BLaER1 treated with 17β-estradiol and CSF1 and Interleukin-3, amounts not matched to agents 10 nM and 100 nM (cell line): ENCODE measurements at regions not wholly inside any gene's neighbourhood (a gene's known extent, or its start where the extent isn't known, plus 50 kb on each side); places are given as distances from the start of the nearest gene placed in this dataset.

Experiments
- H3K27ac ChIP-seq, 11 experiments: shearing (Covaris generic); formaldehyde crosslinking; 2 replicates each; pipeline ENCODE4 v1.8.1; 2022
- H3K27me3 ChIP-seq, 11 experiments: shearing (Covaris generic); formaldehyde crosslinking; 2 replicates each; pipeline ENCODE4 v1.8.1; 2022
- H3K36me3 ChIP-seq, 11 experiments: shearing (Covaris generic); formaldehyde crosslinking; 2 replicates each; pipeline ENCODE4 v1.8.1; 2022
- H3K4me1 ChIP-seq, 10 experiments: shearing (Covaris generic); formaldehyde crosslinking; 2 replicates each; pipeline ENCODE4 v1.8.1; 2022
- H3K4me2 ChIP-seq, 11 experiments: shearing (Covaris generic); formaldehyde crosslinking; 2 replicates each; pipeline ENCODE4 v1.8.1; 2022
- H3K4me3 ChIP-seq, 10 experiments: shearing (Covaris generic); formaldehyde crosslinking; 2 replicates each; pipeline ENCODE4 v1.8.1; 2022
- H3K9ac ChIP-seq, 11 experiments: shearing (Covaris generic); formaldehyde crosslinking; 2 replicates each; pipeline ENCODE4 v1.8.1; 2022
- H3K9me3 ChIP-seq, 11 experiments: shearing (Covaris generic); formaldehyde crosslinking; replicated peaks in 1 of 11; 2 replicates each; pipeline ENCODE4 v1.8.1; 2022
- H4K20me1 ChIP-seq, 11 experiments: shearing (Covaris generic); formaldehyde crosslinking; 2 replicates each; pipeline ENCODE4 v1.8.1; 2022
- Cebpa-rat ChIP-seq, 11 experiments: shearing (Covaris generic); IDR thresholded peaks; 2 replicates each; pipeline ENCODE4 v1.8.1; 2022

- no peak for TF ChIP-seq Cebpa-rat (IDR thresholded peaks at IDR 0.05)
- H3K27ac ChIP-seq: peak overlapping the region in 7 of 11 experiments; percentile 2 to 60 (median 40); a peak in 9 of 22 replicates
- H3K4me2 ChIP-seq: peak overlapping the region; percentile 6 to 80 (median 49); a peak in 18 of 22 replicates
Measured at GRCh38 chr3:64354956-64355355, 129.7 kb upstream of the PRICKLE2 start.

GRCh38 chr3:64354221-64354620 is 129.0 kb upstream of the PRICKLE2 start:
- peaks cover 14 to 76% (median 47%) of the 10 kb centered on the region in 10 experiments for H3K4me1 ChIP-seq

More at GRCh38 chr3:64354956-64355355, 129.7 kb upstream of the PRICKLE2 start:
- Histone ChIP-seq H4K20me1 (no peaks in the 10 kb centered on the region), H3K36me3 (no peaks in the 10 kb centered on the region), H3K9ac (peak overlapping the region in 1 of 11 experiments; percentile 12; a peak in 1 of 22 replicates), H3K4me3 (no peak overlapping the region; a peak in 1 of 20 replicates), H3K4me1 (peaks cover 8 to 69% (median 40%) of the 10 kb centered on the region in 10 experiments; a peak in 19 of 20 replicates), H3K9me3 (peaks cover 0 to 10% (median 0%) of the 10 kb centered on the region in 11 experiments; a peak in 5 of 22 replicates), H3K27me3 (no peaks in the 10 kb centered on the region)

GRCh38 chr3:64353226-64353625 is 128.0 kb upstream of the PRICKLE2 start:
- Histone ChIP-seq H3K9me3 (peaks cover 0 to 10% (median 0%) of the 10 kb centered on the region in 11 experiments; a peak in 5 of 22 replicates), H3K27me3 (no peaks in the 10 kb centered on the region), H3K4me1 (peaks cover 18 to 82% (median 51%) of the 10 kb centered on the region in 10 experiments), H3K4me3 (no peak overlapping the region), H3K27ac (no peak overlapping the region), H4K20me1 (no peaks in the 10 kb centered on the region), H3K9ac (no peak overlapping the region), H3K4me2 (peak overlapping the region in 3 of 11 experiments; percentile 34 to 79 (median 74); a peak in 5 of 22 replicates), H3K36me3 (no peaks in the 10 kb centered on the region)
- no peak for TF ChIP-seq Cebpa-rat (IDR thresholded peaks at IDR 0.05)

More at GRCh38 chr3:64354221-64354620, 129.0 kb upstream of the PRICKLE2 start:
- H3K4me3 ChIP-seq: no peak overlapping the region
- no peaks in the 10 kb centered on the region for H3K27me3 ChIP-seq
- H3K9ac ChIP-seq: no peak overlapping the region
- peaks cover 0 to 10% (median 0%) of the 10 kb centered on the region in 11 experiments; a peak in 5 of 22 replicates for H3K9me3 ChIP-seq
- H3K27ac ChIP-seq: no peak overlapping the region
- no peaks in the 10 kb centered on the region for H4K20me1 ChIP-seq
- H3K4me2 ChIP-seq: peak overlapping the region in 4 of 11 experiments; percentile 74 to 80 (median 79); a peak in 6 of 22 replicates
- no peaks in the 10 kb centered on the region for H3K36me3 ChIP-seq
- no peak for TF ChIP-seq Cebpa-rat (IDR thresholded peaks at IDR 0.05)

GRCh38 chr3:64352639-64352992 is 127.3 kb upstream of the PRICKLE2 start:
- Histone ChIP-seq H3K4me3 (no peak overlapping the region), H3K4me2 (peak overlapping the region in 6 of 11 experiments; percentile 41 to 80 (median 70); a peak in 11 of 22 replicates), H4K20me1 (no peaks in the 10 kb centered on the region)

GRCh38 chr3:64351713-64352638 is 126.7 kb upstream of the PRICKLE2 start:
- H3K4me2 ChIP-seq: peak overlapping the region in 7 of 11 experiments; percentile 30 to 80 (median 65); a peak in 13 of 22 replicates
- no peaks in the 10 kb centered on the region for H3K36me3 ChIP-seq
- no peak overlapping the region for H3K4me3 ChIP-seq
- no peaks in the 10 kb centered on the region for H4K20me1 ChIP-seq
- H3K4me1 ChIP-seq: peaks cover 18 to 82% (median 51%) of the 10 kb centered on the region in 10 experiments
- 0 out of 22 replicates have a peak overlapping the region, but pooled peaks of 1 of the 11 experiments have one; percentile 8 for H3K9ac ChIP-seq
- no peak for TF ChIP-seq Cebpa-rat (IDR thresholded peaks at IDR 0.05)
- peaks cover 0 to 10% (median 0%) of the 10 kb centered on the region in 11 experiments; a peak in 5 of 22 replicates for H3K9me3 ChIP-seq
- H3K27me3 ChIP-seq: no peaks in the 10 kb centered on the region
- H3K27ac ChIP-seq: peak overlapping the region in 6 of 11 experiments; percentile 1 to 56 (median 33); a peak in 8 of 22 replicates

More at GRCh38 chr3:64352639-64352992, 127.3 kb upstream of the PRICKLE2 start:
- H3K9ac ChIP-seq: 0 out of 22 replicates have a peak overlapping the region, but pooled peaks of 1 of the 11 experiments have one; percentile 8
- peaks cover 0 to 10% (median 0%) of the 10 kb centered on the region in 11 experiments; a peak in 5 of 22 replicates for H3K9me3 ChIP-seq
- H3K27ac ChIP-seq: peak overlapping the region in 4 of 11 experiments; percentile 28 to 56 (median 40); a peak in 4 of 22 replicates
- no peaks in the 10 kb centered on the region for H3K36me3 ChIP-seq
- no peak for TF ChIP-seq Cebpa-rat (IDR thresholded peaks at IDR 0.05)
- H3K4me1 ChIP-seq: peaks cover 18 to 82% (median 51%) of the 10 kb centered on the region in 10 experiments
- no peaks in the 10 kb centered on the region for H3K27me3 ChIP-seq

GRCh38 chr3:64349551-64349950 is 124.3 kb upstream of the PRICKLE2 start:
- TF ChIP-seq Cebpa-rat (IDR thresholded peaks at IDR 0.05): no peak
- H3K9ac ChIP-seq: peak overlapping the region in 1 of 11 experiments; percentile 43; a peak in 1 of 22 replicates
- peaks cover 0 to 10% (median 0%) of the 10 kb centered on the region in 11 experiments; a peak in 5 of 22 replicates for H3K9me3 ChIP-seq
- H3K27ac ChIP-seq: peak overlapping the region in 3 of 11 experiments; percentile 18 to 39 (median 30); a peak in 5 of 22 replicates
- peak overlapping the region; percentile 7 to 71 (median 47); a peak in 21 of 22 replicates for H3K4me2 ChIP-seq
- H3K36me3 ChIP-seq: no peaks in the 10 kb centered on the region
- no peaks in the 10 kb centered on the region for H3K27me3 ChIP-seq
- no peaks in the 10 kb centered on the region for H4K20me1 ChIP-seq
- no peak overlapping the region for H3K4me3 ChIP-seq
- peaks cover 10 to 67% (median 37%) of the 10 kb centered on the region in 10 experiments for H3K4me1 ChIP-seq

GRCh38 chr3:64345371-64345770 is 120.1 kb upstream of the PRICKLE2 start:
- Histone ChIP-seq H3K9me3 (peaks cover 0 to 4% (median 0%) of the 10 kb centered on the region in 11 experiments; a peak in 5 of 22 replicates), H3K27me3 (no peaks in the 10 kb centered on the region), H3K27ac (no peak overlapping the region), H3K4me2 (0 out of 22 replicates have a peak overlapping the region, but pooled peaks of 1 of the 11 experiments have one; percentile 66), H3K9ac (no peak overlapping the region), H4K20me1 (no peaks in the 10 kb centered on the region), H3K4me3 (no peak overlapping the region), H3K4me1 (peaks cover 10 to 61% (median 17%) of the 10 kb centered on the region in 10 experiments), H3K36me3 (no peaks in the 10 kb centered on the region)
- no peak for TF ChIP-seq Cebpa-rat (IDR thresholded peaks at IDR 0.05)

- H3K9me3 ChIP-seq: no peaks in the 10 kb centered on the region
- H3K9ac ChIP-seq: no peak overlapping the region
- H3K27me3 ChIP-seq: no peaks in the 10 kb centered on the region
- H3K4me2 ChIP-seq: peak overlapping the region in 2 of 11 experiments; percentile 63 to 66; a peak in 3 of 22 replicates
- H3K36me3 ChIP-seq: no peaks in the 10 kb centered on the region
- TF ChIP-seq Cebpa-rat (IDR thresholded peaks at IDR 0.05): no peak
- no peak overlapping the region for H3K4me3 ChIP-seq
- H4K20me1 ChIP-seq: no peaks in the 10 kb centered on the region
- H3K4me1 ChIP-seq: peaks cover 9 to 55% (median 12%) of the 10 kb centered on the region in 10 experiments
- no peak overlapping the region for H3K27ac ChIP-seq
Measured at GRCh38 chr3:64344721-64345207, 119.5 kb upstream of the PRICKLE2 start.
